SH-SY5Y (cell line): ENCODE measurements at regions not wholly inside any gene's neighbourhood (a gene's known extent, or its start where the extent isn't known, plus 50 kb on each side); places are given as distances from the start of the nearest gene placed in this dataset.

Experiments
- GATA2 ChIP-seq: IDR thresholded peaks from 2 replicates; pipeline ENCODE4 v1.6.1; 2011; ENCODE audit warnings: mild to moderate bottlenecking, low read depth, low read length
- GATA3 ChIP-seq: IDR thresholded peaks from 2 replicates; pipeline ENCODE4 v1.6.1; 2011; ENCODE audit warnings: low read depth, mild to moderate bottlenecking, low read length, moderate library complexity

DNA sequence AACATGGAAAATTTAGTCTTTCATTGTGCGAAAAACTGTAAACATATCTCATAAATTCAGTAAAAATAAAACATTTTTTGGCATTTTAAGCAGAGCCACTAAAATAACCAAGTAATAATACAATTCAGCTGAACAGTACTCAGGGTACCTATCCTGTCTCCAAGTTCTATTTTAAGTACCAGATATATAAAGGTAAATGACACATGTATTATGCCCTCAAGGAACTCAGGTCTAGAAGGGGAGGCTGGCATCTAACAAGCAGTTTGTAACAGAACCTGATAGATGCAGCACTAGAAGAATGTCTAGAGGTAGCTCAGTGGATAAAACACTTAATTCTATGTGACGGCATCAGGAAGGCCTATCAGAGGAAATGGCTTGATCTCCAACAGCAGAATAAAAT, 112.2 kb downstream of the CRPPA start:
- no peak for TF ChIP-seq GATA2
- no peak for TF ChIP-seq GATA3
